ENCODE measurements at regions not wholly inside any gene's neighbourhood (a gene's known extent, or its start where the extent isn't known, plus 50 kb on each side); places are given as distances from the start of the nearest gene placed in this dataset.
"Not testable (repeated sequence)": the region's sequence is repeated elsewhere in the genome, so short reads cannot be mapped to it uniquely, and the experiment has no call there.

GRCh38 chr16:51553910-51554309 lies 402.8 kb upstream of the SALL1 start:
- no peak for DNase-seq (ENCODE audit: low spot score)

- DNase-seq (ENCODE audit: low spot score), result no peak
Observed at GRCh38 chr16:51553314-51553713, 402.2 kb upstream of the SALL1 start.

- DNase-seq (ENCODE audit: low spot score), result no peak
Observed at GRCh38 chr16:51550800-51551347, 399.8 kb upstream of the SALL1 start.

GRCh38 chr16:51549836-51550235 lies 398.8 kb upstream of the SALL1 start:
- DNase-seq (ENCODE audit: low spot score), result no peak

- DNase-seq (ENCODE audit: low spot score), result no peak
Observed at GRCh38 chr16:51545951-51546350, 394.9 kb upstream of the SALL1 start.

- DNase-seq (ENCODE audit: low spot score), result no peak
Observed at GRCh38 chr16:51544851-51545467, 393.9 kb upstream of the SALL1 start.

- DNase-seq (ENCODE audit: low spot score), result no peak
Observed at GRCh38 chr16:51543971-51544370, 392.9 kb upstream of the SALL1 start.

GRCh38 chr16:51542981-51543815 lies 392.1 kb upstream of the SALL1 start:
- no peak for DNase-seq (ENCODE audit: low spot score)

- no peak for DNase-seq (ENCODE audit: low spot score)
Observed at GRCh38 chr16:51540259-51540658, 389.2 kb upstream of the SALL1 start.

- no peak for DNase-seq (ENCODE audit: low spot score)
Observed at GRCh38 chr16:51538707-51539498, 387.8 kb upstream of the SALL1 start.

- no peak for DNase-seq (ENCODE audit: low spot score)
Observed at GRCh38 chr16:51535591-51535990, 384.5 kb upstream of the SALL1 start.

GRCh38 chr16:51532551-51532950 lies 381.5 kb upstream of the SALL1 start:
- no peak for DNase-seq (ENCODE audit: low spot score)

GRCh38 chr16:51531271-51531670 lies 380.2 kb upstream of the SALL1 start:
- DNase-seq (ENCODE audit: low spot score), result no peak

GRCh38 chr16:51527349-51527748 lies 376.3 kb upstream of the SALL1 start:
- DNase-seq (ENCODE audit: low spot score), result no peak

GRCh38 chr16:51526621-51527020 lies 375.6 kb upstream of the SALL1 start:
- DNase-seq (ENCODE audit: low spot score), result no peak

GRCh38 chr16:51524555-51525373 lies 373.7 kb upstream of the SALL1 start:
- DNase-seq (ENCODE audit: low spot score), result no peak

GRCh38 chr16:51524070-51524469 lies 373.0 kb upstream of the SALL1 start:
- no peak for DNase-seq (ENCODE audit: low spot score)

GRCh38 chr16:51523400-51523799 lies 372.3 kb upstream of the SALL1 start:
- no peak for DNase-seq (ENCODE audit: low spot score)

- DNase-seq (ENCODE audit: low spot score), result no peak
Observed at GRCh38 chr16:51522902-51523301, 371.8 kb upstream of the SALL1 start.

- DNase-seq (ENCODE audit: low spot score), result not testable (repeated sequence)
Observed at GRCh38 chr16:51516960-51517359, 365.9 kb upstream of the SALL1 start.

- no peak for DNase-seq (ENCODE audit: low spot score)
Observed at GRCh38 chr16:51510416-51510815, 359.3 kb upstream of the SALL1 start.

All from mesenteric fat pad (tissue), 1 donor.